ENCODE measurements at regions not wholly inside any gene's neighbourhood (a gene's known extent, or its start where the extent isn't known, plus 50 kb on each side); places are given as distances from the start of the nearest gene placed in this dataset.

DNA sequence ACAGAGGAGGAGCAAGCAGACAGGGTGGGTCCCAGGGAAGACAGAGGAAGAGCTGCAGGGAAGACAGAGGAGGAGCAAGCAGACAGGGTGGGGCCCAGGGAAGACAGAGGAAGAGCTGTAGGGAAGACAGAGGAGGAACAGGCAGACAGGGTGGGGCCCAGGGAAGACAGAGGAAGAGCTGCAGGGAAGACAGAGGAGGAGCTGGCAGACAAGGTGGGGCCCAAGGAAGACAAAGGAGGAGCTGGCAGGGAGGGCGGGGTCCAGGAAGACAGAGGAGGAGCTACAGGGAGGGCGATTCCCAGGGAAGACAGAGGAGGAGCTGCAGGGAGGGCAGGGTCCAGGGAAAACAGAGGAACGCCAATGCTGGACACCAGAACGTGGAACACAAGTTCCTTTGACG, 66.5 kb downstream of the PLXNA1 start:
- DNase-seq: no peak

GRCh38 chr3:127050733-127051132, 67.8 kb downstream of the PLXNA1 start:
- no peak for DNase-seq

DNA sequence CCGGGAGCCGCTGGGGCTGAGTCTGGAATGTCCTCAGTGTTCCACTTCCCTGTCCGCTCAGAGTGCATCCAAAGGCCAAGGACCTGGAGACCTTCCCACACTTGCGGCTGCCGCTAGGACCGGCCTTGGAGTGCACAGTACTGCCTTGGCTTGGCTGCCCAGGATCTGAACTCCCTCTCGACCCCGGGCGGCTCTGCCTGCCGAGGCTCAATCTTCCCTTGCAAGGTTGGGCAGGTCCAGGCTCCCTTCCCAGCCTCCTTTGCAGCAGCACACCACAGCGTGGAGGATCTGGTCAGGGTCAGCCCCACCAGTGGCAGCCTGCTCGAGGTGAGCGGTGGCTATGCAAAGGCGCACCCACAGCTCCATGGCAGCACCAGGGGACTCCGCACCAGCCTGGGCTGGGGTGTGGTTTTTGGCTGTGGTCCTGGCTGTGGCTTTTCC, 69.2 kb downstream of the PLXNA1 start:
- no peak for DNase-seq

- DNase-seq: no peak
These were observed 70.1 kb downstream of the PLXNA1 start for GRCh38 chr3:127053026-127053425.

GRCh38 chr3:127053450-127053849, 70.5 kb downstream of the PLXNA1 start:
- DNase-seq: no peak

GRCh38 chr3:127053979-127054378, 71.1 kb downstream of the PLXNA1 start:
- no peak for DNase-seq

GRCh38 chr3:127056281-127056680, 73.4 kb downstream of the PLXNA1 start:
- no peak for DNase-seq

GRCh38 chr3:127056976-127057375, 74.1 kb downstream of the PLXNA1 start:
- DNase-seq: no peak

GRCh38 chr3:127059072-127059471, 76.2 kb downstream of the PLXNA1 start:
- no peak for DNase-seq

- no peak for DNase-seq
These were observed 78.7 kb downstream of the PLXNA1 start for GRCh38 chr3:127061641-127062040.

DNA sequence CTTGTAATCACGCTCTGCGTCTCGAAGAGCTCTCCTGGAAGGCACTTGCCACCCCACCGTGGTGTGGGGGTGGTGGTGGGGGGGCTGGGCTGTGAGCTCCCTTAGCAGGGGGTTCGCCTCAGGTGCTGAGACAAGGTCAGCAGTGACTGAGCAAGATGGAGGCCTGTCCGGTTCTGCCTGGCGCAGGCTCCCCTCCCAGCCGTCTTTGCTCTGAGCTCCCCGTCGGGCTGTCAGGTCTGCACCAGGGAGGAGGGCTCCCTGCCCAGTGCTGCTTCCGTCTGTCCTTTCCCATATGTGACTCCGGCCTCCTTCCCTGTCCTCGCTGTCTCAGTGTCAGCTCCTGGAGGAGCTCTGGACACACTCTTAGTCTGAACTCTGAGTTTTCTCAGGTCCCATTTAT, 80.0 kb downstream of the PLXNA1 start:
- DNase-seq: no peak

DNA sequence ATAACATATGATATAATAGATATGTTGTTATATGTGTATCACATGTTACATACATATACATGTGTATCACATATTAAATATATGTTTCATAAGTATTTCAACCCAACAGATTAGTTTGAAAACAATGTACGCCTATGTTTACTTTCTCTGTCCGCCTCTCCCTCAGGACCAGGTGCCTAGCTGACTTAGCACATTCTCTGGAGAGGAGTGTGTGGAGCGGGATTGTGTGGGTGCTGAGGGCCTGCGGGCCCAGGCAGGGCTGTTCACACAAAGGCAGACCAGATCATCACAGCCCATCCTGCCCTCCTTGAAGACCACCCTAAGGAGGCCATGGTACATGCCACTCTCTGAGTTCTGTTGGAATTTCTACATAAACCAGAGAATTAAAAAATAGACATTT, 81.0 kb downstream of the PLXNA1 start:
- DNase-seq: no peak

DNA sequence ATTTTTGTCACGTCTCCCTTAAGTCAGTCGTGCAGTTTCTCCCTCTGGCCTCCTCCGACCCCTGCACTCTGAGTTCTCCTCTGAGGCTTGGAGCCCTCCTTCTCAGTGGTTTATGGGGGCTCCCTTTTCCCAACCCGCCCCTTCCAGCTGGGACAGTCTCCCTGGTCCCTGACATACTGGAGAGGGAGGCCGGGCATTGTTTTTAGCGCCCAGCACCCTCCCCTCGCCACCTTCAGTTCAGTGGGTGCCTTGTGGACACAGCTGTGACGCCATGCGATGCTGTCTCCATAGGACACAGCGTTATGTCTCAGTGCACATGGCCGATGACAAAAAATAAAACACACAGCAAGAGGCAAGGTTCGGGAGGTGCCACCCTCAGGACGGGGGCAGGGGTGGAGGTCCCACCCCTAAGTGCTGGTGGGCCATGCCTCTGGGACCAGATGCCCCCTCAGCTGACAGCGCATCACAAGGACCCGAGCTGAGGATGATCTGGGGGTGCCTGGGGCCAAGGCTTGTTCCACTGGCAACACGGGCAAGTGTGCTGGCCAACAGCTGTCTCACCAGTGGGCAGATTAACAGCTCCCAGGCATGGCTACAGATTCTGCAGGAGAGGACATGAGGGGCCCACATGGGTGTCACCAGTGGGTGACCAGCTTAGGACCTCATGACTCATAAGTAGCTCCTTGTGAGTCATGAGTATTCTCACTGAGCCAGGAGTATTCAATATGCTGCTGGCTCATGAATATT, 81.6 kb downstream of the PLXNA1 start:
- no peak for DNase-seq

DNA sequence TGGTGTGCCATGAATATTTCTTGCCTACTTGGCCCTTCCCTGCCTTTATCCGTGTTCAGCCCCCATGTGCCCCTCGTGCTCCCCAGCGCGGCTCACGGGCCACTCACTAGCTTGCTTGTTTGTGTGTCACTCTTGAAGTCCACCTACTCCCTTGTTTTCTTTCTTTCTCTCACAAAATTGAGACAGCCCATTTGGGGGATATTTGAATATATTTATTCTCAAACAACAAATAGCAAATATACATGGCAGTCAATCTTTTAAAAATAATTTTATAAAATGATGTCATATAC, 82.2 kb downstream of the PLXNA1 start:
- DNase-seq: no peak

DNA sequence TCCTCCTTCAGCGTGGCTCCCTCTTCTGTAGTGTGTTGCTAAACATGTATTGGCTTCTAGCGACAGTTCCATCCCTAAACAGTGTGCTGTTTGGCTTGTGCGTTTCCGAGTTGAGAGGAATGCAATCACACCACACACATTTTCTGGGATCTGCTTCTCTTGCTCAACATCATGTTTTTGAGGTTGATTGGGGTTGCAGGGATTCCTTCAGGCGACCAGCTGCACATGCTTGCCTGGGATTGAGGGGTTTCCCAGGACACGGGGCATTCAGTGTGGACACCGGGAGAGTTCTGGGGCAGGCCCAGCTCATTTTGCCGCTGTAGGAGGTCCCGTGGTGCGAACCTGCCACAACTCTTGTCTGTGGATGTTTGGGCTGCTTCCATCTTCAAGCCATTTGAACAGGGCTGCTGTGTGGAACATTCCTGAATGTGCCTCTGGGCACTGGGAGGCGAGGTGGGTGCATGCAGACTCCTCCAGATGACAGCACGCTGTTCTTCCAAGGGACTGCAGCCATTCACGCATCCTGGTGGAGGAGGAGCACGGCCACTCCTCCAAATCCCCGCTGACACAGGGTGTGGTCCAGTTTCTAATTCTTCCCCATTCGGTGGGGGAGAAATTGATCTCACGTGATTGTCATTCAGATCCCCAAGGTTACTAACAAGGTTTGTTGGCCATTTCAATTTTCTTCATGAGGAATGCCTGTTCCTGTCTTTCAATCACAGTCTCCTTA, 82.8 kb downstream of the PLXNA1 start:
- DNase-seq: no peak

DNA sequence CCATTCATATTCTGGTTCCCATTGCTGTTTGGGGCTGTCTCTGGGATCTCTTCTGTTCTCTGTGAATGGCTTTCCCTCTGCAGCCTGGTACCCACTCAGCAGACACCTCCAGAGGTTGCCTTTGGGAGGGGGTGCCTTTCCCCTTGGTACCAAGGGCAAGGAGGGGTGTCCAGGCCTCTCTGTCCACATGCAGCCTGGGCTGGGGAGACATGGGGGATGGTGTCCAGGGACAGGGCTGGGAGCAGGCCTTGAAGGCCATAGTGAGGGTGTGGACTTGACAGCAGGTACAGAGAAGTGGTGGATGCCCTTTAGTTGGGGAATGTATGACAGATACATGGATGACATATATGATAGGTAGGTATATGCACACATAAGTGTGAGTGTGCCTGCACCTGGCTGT, 83.7 kb downstream of the PLXNA1 start:
- no peak for DNase-seq

DNA sequence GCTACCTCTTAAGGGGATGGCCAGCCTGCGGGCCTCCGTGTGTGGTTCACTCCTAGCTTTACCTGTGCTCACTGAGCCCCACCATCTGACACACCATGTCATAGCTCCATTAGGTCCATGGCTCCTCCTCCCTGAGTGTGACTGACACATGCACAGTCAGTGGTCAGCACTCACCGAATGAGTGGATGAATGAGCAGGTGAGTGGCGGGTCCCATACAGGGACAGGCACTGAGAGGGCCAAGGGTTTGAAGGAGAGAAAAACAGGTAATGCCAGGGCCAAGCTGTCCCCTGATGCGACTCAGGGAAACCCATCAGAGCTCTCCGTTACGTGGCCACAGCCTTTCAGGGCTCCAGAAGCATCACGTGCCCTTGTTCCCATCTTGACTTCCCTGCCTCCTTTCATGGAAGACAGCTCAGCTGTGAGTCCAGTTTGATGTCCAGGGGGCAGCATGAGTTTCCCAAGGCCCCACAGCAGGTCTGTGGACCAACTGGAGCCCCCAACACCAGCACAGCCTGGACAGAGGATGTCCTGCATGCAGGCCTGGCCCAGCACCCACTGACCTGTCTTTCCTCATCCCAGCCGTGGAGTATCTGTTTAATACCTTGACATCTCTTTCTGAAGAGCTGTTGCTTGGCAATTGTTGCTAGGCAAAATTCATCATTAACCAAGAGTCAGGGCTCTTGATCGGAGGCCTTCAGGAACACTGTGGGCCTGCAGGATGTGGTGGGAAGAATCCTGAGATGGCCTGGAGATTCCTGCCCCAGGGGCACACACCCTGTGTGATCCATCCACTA, 84.4 kb downstream of the PLXNA1 start:
- no peak for DNase-seq

DNA sequence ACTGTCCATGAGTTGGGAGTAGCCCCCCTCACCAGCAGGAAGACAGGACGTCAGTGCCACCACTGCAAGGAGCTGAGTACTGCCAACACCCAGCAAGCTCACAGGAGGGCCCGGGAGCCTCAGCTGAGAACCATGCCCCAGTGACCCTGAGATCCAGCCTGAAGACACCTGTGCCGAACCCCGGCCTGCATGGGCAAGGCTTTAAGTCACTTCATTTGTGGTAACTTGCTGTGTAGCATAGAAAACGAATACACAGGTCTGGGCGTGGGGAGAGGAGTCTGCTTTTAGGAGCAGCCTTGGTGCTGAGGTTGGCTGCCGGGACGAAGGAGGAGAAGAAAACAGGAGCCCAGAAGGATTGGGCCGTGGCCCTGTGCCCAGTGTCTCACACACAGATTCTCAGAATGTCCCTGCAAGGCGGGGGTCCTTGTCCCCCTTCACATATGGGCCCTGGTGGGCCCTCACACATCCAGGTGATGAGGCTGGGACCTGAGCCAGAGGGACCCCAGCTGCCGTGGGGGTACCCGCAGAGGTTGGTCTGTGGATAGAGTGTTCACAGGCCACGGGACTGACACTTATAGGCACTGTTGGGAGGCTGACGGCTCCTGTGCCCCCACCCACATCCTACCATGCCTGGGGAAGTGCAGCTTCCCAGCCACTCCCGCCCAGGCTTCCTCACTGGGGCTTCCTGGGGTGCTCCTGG, 85.3 kb downstream of the PLXNA1 start:
- no peak for DNase-seq

DNA sequence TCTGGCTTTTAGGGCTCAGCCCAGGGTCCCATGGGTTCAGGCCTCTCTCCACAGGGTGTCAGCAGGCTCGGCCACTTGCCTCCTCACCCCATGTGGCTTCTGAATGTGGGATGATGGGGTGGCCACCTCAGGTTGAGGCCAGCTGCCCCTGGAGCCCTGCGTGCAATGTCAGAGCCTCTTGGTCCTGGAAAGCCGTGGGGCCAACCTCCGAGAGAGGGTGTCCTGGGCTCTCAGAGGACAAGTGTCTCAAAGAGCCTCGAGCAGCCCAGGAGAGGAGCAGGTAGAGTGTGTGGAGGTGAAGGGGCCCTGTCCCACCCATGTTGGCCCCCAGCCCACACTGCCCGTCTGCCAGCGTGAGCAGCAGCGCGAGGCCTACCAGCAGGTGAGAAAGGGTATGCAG, 86.0 kb downstream of the PLXNA1 start:
- no peak for DNase-seq

GRCh38 chr3:127069814-127070440, 87.0 kb downstream of the PLXNA1 start:
- DNase-seq: no peak

DNA sequence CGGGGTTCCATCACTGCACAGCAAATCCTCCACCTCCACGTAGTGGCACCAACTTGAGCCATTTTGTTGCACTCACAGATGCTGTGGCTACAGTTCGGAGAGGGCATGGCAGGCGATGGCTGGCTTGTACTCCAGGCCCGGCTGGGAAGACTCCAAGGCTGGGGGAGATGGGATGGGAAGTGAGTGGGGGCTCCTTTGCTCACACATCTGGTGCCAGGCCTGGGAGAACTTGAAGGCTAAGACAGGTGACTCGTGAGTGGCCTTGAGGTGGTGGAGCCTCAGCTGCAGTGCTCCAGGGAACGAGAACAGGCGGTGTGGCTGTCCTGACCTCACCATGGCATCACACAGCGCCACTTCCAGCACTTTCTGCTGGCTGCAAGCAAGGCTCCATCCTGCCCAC, 87.9 kb downstream of the PLXNA1 start:
- DNase-seq: no peak

DNA sequence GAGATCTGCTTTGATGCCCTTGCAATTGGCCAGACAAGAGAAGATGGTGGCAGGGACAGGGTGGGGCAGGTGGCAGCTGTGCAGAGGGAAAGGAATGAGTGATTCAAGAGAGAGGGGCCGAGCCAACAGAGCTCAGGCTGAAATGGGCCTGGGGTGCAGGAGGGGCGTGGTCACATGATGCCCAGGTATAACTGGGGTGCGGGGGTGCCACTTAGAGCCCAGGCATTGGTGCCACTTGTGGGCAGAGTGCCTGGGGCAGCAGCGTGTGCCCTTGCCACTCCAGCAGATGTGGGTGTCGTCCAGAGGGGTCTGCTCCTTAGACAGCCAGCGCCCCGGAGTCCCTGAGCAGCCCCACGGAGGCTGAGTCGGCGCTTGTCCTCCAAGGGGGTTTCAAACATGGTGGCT, 88.7 kb downstream of the PLXNA1 start:
- DNase-seq: no peak

GRCh38 chr3:127072221-127072771, 89.4 kb downstream of the PLXNA1 start:
- DNase-seq: no peak
